GM23248 (cell line): ENCODE measurements at regions not wholly inside any gene's neighbourhood (a gene's known extent, or its start where the extent isn't known, plus 50 kb on each side); places are given as distances from the start of the nearest gene placed in this dataset.
"Not testable (repeated sequence)": the region's sequence is repeated elsewhere in the genome, so short reads cannot be mapped to it uniquely, and the experiment has no call there.

ENCODE experiments used
- DNase-seq: peaks from one replicate; pipeline ENCODE4 v3.0.0-alpha.2; 2015
- H2AFZ ChIP-seq: fragments of 200-600 bp; sonication (generic); 2 replicates; pipeline ENCODE4 v1.6.1; 2016; ENCODE audit warnings: antibody characterized with exemption
- H3F3A ChIP-seq: fragments of 200-600 bp; sonication (generic); 2 replicates; pipeline ENCODE4 v1.6.1; 2016; ENCODE audit warnings: mild to moderate bottlenecking, antibody characterized with exemption, mixed run types; ENCODE audit not compliant: insufficient read depth
- H3K27ac ChIP-seq: fragments of 200-600 bp; sonication (generic); 2 replicates; pipeline ENCODE4 v1.5.1; 2016; ENCODE audit warnings: mild to moderate bottlenecking
- H3K27me3 ChIP-seq: fragments of 200-600 bp; sonication (generic); replicated peaks from 2 replicates; pipeline ENCODE4 v1.6.1; 2016; ENCODE audit warnings: mild to moderate bottlenecking; ENCODE audit not compliant: insufficient read depth
- H3K36me3 ChIP-seq: fragments of 200-600 bp; sonication (generic); 2 replicates; pipeline ENCODE4 v1.6.1; 2016; ENCODE audit warnings: low read depth, mild to moderate bottlenecking
- H3K4me1 ChIP-seq: fragments of 200-600 bp; sonication (generic); 2 replicates; pipeline ENCODE4 v1.6.1; 2016; ENCODE audit warnings: mild to moderate bottlenecking; ENCODE audit not compliant: insufficient read depth
- H3K4me2 ChIP-seq: fragments of 200-600 bp; sonication (generic); one replicate; pipeline ENCODE4 v1.6.1; 2016; ENCODE audit warnings: mild to moderate bottlenecking; ENCODE audit not compliant: unreplicated experiment
- H3K4me3 ChIP-seq: fragments of 200-600 bp; sonication (generic); 2 replicates; pipeline ENCODE4 v1.5.1; 2016; ENCODE audit warnings: mild to moderate bottlenecking
- H3K79me2 ChIP-seq: fragments of 200-600 bp; sonication (generic); 2 replicates; pipeline ENCODE4 v1.6.1; 2016; ENCODE audit warnings: mild to moderate bottlenecking; ENCODE audit not compliant: insufficient read depth
- H3K9ac ChIP-seq: fragments of 200-600 bp; sonication (generic); 2 replicates; pipeline ENCODE4 v1.6.1; 2016; ENCODE audit warnings: mild to moderate bottlenecking
- H3K9me2 ChIP-seq: fragments of 200-600 bp; sonication (generic); 2 replicates; pipeline ENCODE4 v1.6.1; 2016; ENCODE audit warnings: mixed run types, mild to moderate bottlenecking, moderate library complexity; ENCODE audit not compliant: insufficient read depth
- H3K9me3 ChIP-seq: fragments of 200-600 bp; sonication (generic); one replicate; pipeline ENCODE4 v1.6.1; 2017; ENCODE audit warnings: low read depth
- H4K20me1 ChIP-seq: fragments of 200-600 bp; sonication (generic); 2 replicates; pipeline ENCODE4 v1.6.0; 2016; ENCODE audit not compliant: insufficient read depth
- EZH2 ChIP-seq: fragments of 200-600 bp; sonication (generic); IDR thresholded peaks from 2 replicates; pipeline ENCODE4 v1.6.1; 2018; ENCODE audit warnings: antibody characterized with exemption, mild to moderate bottlenecking; ENCODE audit not compliant: insufficient read depth, poor library complexity, severe bottlenecking
- EZH2phosphoT487 ChIP-seq: fragments of 200-600 bp; sonication (generic); IDR thresholded peaks from 2 replicates; pipeline ENCODE4 v1.6.1; 2018; ENCODE audit warnings: antibody characterized with exemption, moderate library complexity, mild to moderate bottlenecking, low read depth; ENCODE audit not compliant: insufficient read depth
- WGBS, 2 experiments: methylation state at CpG; one replicate each; pipeline ENCODE4 v1.1.6; 2015 to 2017; ENCODE audit warnings: low lambda C conversion rate in 2 of 2, low coverage in 1 of 2; ENCODE audit errors: missing lambda C conversion rate in 2 of 2; 5-methylcytosine and 5-hydroxymethylcytosine counted together
- in situ Hi-C: fragments of 300-500 bp; cut with MboI; formaldehyde crosslinking; loops from 2 replicates; pipeline ENCODE4 v1.15.0; 2020

- 51 to 53% methylated on average over 4 of the region's 4 CpGs for WGBS, 2 experiments
- Histone ChIP-seq H3K4me2 (no peak overlapping the region), H3K9me3 (no peaks in the 10 kb centered on the region), H3F3A (no peaks in the 10 kb centered on the region), H3K4me3 (no peak overlapping the region), H3K9me2 (no peaks in the 10 kb centered on the region), H3K9ac (no peak overlapping the region), H2AFZ (no peak overlapping the region), H3K27me3 (0 out of 2 replicates have a peak, but pooled peaks cover 7% of the 10 kb centered on the region), H4K20me1 (no peaks in the 10 kb centered on the region), H3K4me1 (no peaks in the 10 kb centered on the region), H3K36me3 (no peaks in the 10 kb centered on the region), H3K79me2 (no peaks in the 10 kb centered on the region), H3K27ac (no peak overlapping the region)
- TF ChIP-seq EZH2phosphoT487 (no peak), EZH2 (no peak)
- DNase-seq, result no peak
- in situ Hi-C loops, result no loop called here
Measured at GRCh38 chr13:40370661-40371060, 295.8 kb downstream of the FOXO1 start.

GRCh38 chr13:40371531-40372125 lies 294.8 kb downstream of the FOXO1 start:
- Histone ChIP-seq H3K4me1 (no peaks in the 10 kb centered on the region), H3K27ac (no peak overlapping the region), H2AFZ (no peak overlapping the region), H3F3A (no peaks in the 10 kb centered on the region), H3K36me3 (no peaks in the 10 kb centered on the region), H4K20me1 (no peaks in the 10 kb centered on the region), H3K9me2 (no peaks in the 10 kb centered on the region), H3K27me3 (0 out of 2 replicates have a peak, but pooled peaks cover 4% of the 10 kb centered on the region), H3K9me3 (no peaks in the 10 kb centered on the region), H3K9ac (no peak overlapping the region), H3K4me3 (no peak overlapping the region), H3K4me2 (no peak overlapping the region), H3K79me2 (no peaks in the 10 kb centered on the region)
- WGBS, 2 experiments, result 38 to 54% methylated on average over 7 of the region's 7 CpGs
- in situ Hi-C loops, result no loop called here
- TF ChIP-seq EZH2 (no peak), EZH2phosphoT487 (no peak)
- DNase-seq, result no peak

- H3K9me2 ChIP-seq, in situ Hi-C loops, H3F3A ChIP-seq, H3K79me2 ChIP-seq, H3K4me1 ChIP-seq, DNase-seq, H3K4me3 ChIP-seq, H3K27me3 ChIP-seq, H3K9ac ChIP-seq, H3K9me3 ChIP-seq, H4K20me1 ChIP-seq, H3K36me3 ChIP-seq, H3K4me2 ChIP-seq, H3K27ac ChIP-seq, H2AFZ ChIP-seq: not testable (repeated sequence)
- 69% methylated on average over 6 of the region's 6 CpGs for WGBS, 2 experiments
Measured at GRCh38 chr13:40373608-40374007, 292.8 kb downstream of the FOXO1 start.

GRCh38 chr13:40375489-40376171 lies 290.8 kb downstream of the FOXO1 start:
- peak; percentile 12 for DNase-seq
- WGBS, 2 experiments, result 15 to 21% methylated on average over 7 of the region's 7 CpGs
- no peak for TF ChIP-seq EZH2phosphoT487
- no peak for TF ChIP-seq EZH2

More at GRCh38 chr13:40375489-40376171, 290.8 kb downstream of the FOXO1 start:
- Histone ChIP-seq H3K9me3 (no peaks in the 10 kb centered on the region), H3F3A (no peaks in the 10 kb centered on the region), H3K4me1 (no peaks in the 10 kb centered on the region), H3K27me3 (no peaks in the 10 kb centered on the region), H2AFZ (no peak overlapping the region), H3K9me2 (no peaks in the 10 kb centered on the region), H4K20me1 (no peaks in the 10 kb centered on the region), H3K79me2 (no peaks in the 10 kb centered on the region), H3K27ac (no peak overlapping the region), H3K4me2 (no peak overlapping the region), H3K9ac (no peak overlapping the region), H3K36me3 (no peaks in the 10 kb centered on the region), H3K4me3 (no peak overlapping the region)
- in situ Hi-C loops, result no loop called here
